Middle frontal gyrus (tissue), 1 donor: ENCODE measurements at regions not wholly inside any gene's neighbourhood (a gene's known extent, or its start where the extent isn't known, plus 50 kb on each side); places are given as distances from the start of the nearest gene placed in this dataset.
"Not testable (repeated sequence)": the region's sequence is repeated elsewhere in the genome, so short reads cannot be mapped to it uniquely, and the experiment has no call there.

Experiments
- DNase-seq: peaks from one replicate; pipeline ENCODE4 v3.0.0-alpha.2; 2015; ENCODE audit warnings: low spot score; ENCODE audit errors: extremely low spot score

- DNase-seq, result no peak
Measured at GRCh38 chr1:232176222-232176621, 453.7 kb downstream of the SIPA1L2 start.

GRCh38 chr1:232174306-232174705, 455.6 kb downstream of the SIPA1L2 start:
- no peak for DNase-seq

- no peak for DNase-seq
Measured at GRCh38 chr1:232172563-232172962, 457.4 kb downstream of the SIPA1L2 start.

- DNase-seq, result no peak
Measured at GRCh38 chr1:232170909-232171308, 459.0 kb downstream of the SIPA1L2 start.

GRCh38 chr1:232169436-232169835, 460.5 kb downstream of the SIPA1L2 start:
- DNase-seq, result no peak

- DNase-seq, result no peak
Measured at GRCh38 chr1:232168508-232168907, 461.4 kb downstream of the SIPA1L2 start.

- no peak for DNase-seq
Measured at GRCh38 chr1:232166942-232167341, 463.0 kb downstream of the SIPA1L2 start.

- no peak for DNase-seq
Measured at GRCh38 chr1:232164078-232164963, 465.6 kb downstream of the SIPA1L2 start.

- no peak for DNase-seq
Measured at GRCh38 chr1:232163533-232163932, 466.4 kb downstream of the SIPA1L2 start.

- DNase-seq, result no peak
Measured at GRCh38 chr1:232162001-232162400, 467.9 kb downstream of the SIPA1L2 start.

GRCh38 chr1:232158558-232158957, 471.4 kb downstream of the SIPA1L2 start:
- not testable (repeated sequence) for DNase-seq

GRCh38 chr1:232156070-232156469, 473.9 kb downstream of the SIPA1L2 start:
- not testable (repeated sequence) for DNase-seq

GRCh38 chr1:232153652-232154051, 476.3 kb downstream of the SIPA1L2 start:
- DNase-seq, result no peak

- no peak for DNase-seq
Measured at GRCh38 chr1:232150770-232151548, 479.0 kb downstream of the SIPA1L2 start.

- DNase-seq, result no peak
Measured at GRCh38 chr1:232149287-232150201, 480.4 kb downstream of the SIPA1L2 start.

GRCh38 chr1:232147215-232147614, 482.7 kb downstream of the SIPA1L2 start:
- DNase-seq, result no peak

GRCh38 chr1:232146514-232146913, 483.4 kb downstream of the SIPA1L2 start:
- DNase-seq, result no peak

GRCh38 chr1:232145768-232146167, 484.2 kb downstream of the SIPA1L2 start:
- DNase-seq, result no peak

GRCh38 chr1:232144696-232145230, 485.2 kb downstream of the SIPA1L2 start:
- DNase-seq, result no peak

- DNase-seq, result no peak
Measured at GRCh38 chr1:232143315-232143886, 486.5 kb downstream of the SIPA1L2 start.
